ENCODE measurements at regions not wholly inside any gene's neighbourhood (a gene's known extent, or its start where the extent isn't known, plus 50 kb on each side); places are given as distances from the start of the nearest gene placed in this dataset.

GRCh38 chr19:31459430-31459829 is 110.2 kb upstream of the TSHZ3 start:
- no peaks in the 10 kb centered on the region for H3K4me1 ChIP-seq
- no peaks in the 10 kb centered on the region for H3K36me3 ChIP-seq
- DNase-seq (no peak), ATAC-seq (no peak)
- H3K9me3 ChIP-seq: no peaks in the 10 kb centered on the region
- no peak overlapping the region for H3K4me3 ChIP-seq
- no peak overlapping the region for H3K27ac ChIP-seq
- no peaks in the 10 kb centered on the region for H3K27me3 ChIP-seq (ENCODE audit: low read depth)
- intact Hi-C loops (cut with DNase I): no loop called here
- no peak for TF ChIP-seq CTCF (IDR thresholded peaks at IDR 0.05)

- Histone ChIP-seq H3K27ac (no peak overlapping the region), H3K4me1 (no peaks in the 10 kb centered on the region), H3K36me3 (no peaks in the 10 kb centered on the region), H3K9me3 (no peaks in the 10 kb centered on the region), H3K4me3 (no peak overlapping the region), H3K27me3 (ENCODE audit: low read depth) (no peaks in the 10 kb centered on the region)
- DNase-seq: no peak
- TF ChIP-seq CTCF (IDR thresholded peaks at IDR 0.05): no peak
- no peak for ATAC-seq
- intact Hi-C loops (cut with DNase I): no loop called here
Measured at GRCh38 chr19:31461814-31462539, 112.7 kb upstream of the TSHZ3 start.

GRCh38 chr19:31470229-31470939 is 121.1 kb upstream of the TSHZ3 start:
- Histone ChIP-seq H3K4me3 (no peak overlapping the region), H3K4me1 (no peaks in the 10 kb centered on the region), H3K27me3 (ENCODE audit: low read depth) (no peaks in the 10 kb centered on the region), H3K27ac (no peak overlapping the region), H3K9me3 (no peaks in the 10 kb centered on the region), H3K36me3 (no peaks in the 10 kb centered on the region)
- DNase-seq: no peak
- TF ChIP-seq CTCF (IDR thresholded peaks at IDR 0.05): no peak
- intact Hi-C loops (cut with DNase I): no loop called here
- no peak for ATAC-seq

- H3K36me3 ChIP-seq: no peaks in the 10 kb centered on the region
- no peaks in the 10 kb centered on the region for H3K4me1 ChIP-seq
- no peak for ATAC-seq
- no peak overlapping the region for H3K4me3 ChIP-seq
- no peaks in the 10 kb centered on the region for H3K9me3 ChIP-seq
- no peak for DNase-seq
- intact Hi-C loops (cut with DNase I): no loop called here
- H3K27me3 ChIP-seq (ENCODE audit: low read depth): no peaks in the 10 kb centered on the region
- H3K27ac ChIP-seq: no peak overlapping the region
- TF ChIP-seq CTCF (IDR thresholded peaks at IDR 0.05): no peak
Measured at GRCh38 chr19:31470952-31471351, 121.7 kb upstream of the TSHZ3 start.

GRCh38 chr19:31478241-31478640 is 129.0 kb upstream of the TSHZ3 start:
- Histone ChIP-seq H3K27ac (no peak overlapping the region), H3K36me3 (no peaks in the 10 kb centered on the region), H3K27me3 (ENCODE audit: low read depth) (no peaks in the 10 kb centered on the region), H3K4me1 (no peaks in the 10 kb centered on the region), H3K4me3 (no peak overlapping the region), H3K9me3 (no peaks in the 10 kb centered on the region)
- DNase-seq (no peak), ATAC-seq (no peak)
- no peak for TF ChIP-seq CTCF (IDR thresholded peaks at IDR 0.05)
- intact Hi-C loops (cut with DNase I): no loop called here

Measured in lower lobe of right lung (tissue), 2 donors.